GM19023 (cell line): ENCODE measurements at regions not wholly inside any gene's neighbourhood (a gene's known extent, or its start where the extent isn't known, plus 50 kb on each side); places are given as distances from the start of the nearest gene placed in this dataset.

Source experiments
- ATAC-seq: cut with Tn5 transposase; IDR thresholded peaks from one replicate; pipeline ENCODE4 v1.9.1; 2021; ENCODE audit warnings: mild to moderate bottlenecking, moderate library complexity; ENCODE audit not compliant: unreplicated experiment

DNA sequence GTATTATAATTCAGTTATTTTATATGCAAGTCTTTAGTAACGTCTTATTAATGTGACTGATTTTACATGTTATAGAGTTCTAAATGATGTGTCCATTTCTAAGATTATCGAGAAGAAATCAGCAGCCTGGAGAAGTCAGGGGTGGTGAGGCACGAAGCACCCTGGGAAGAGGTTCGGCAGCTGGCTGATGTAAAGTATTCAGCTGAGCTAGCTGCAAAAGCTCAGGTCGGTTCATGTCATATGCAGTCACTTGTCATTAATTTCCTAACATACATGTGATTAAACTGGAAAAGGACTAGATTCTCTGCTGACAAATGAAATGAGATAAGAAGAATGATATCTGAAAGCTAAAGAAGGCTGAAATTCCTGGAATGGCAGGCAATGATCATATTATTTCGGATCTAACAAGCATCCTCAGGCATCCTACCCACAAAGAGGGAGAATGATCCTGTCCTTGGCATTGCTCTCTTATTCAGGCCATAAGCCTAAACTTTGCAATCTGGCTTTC, 383.0 kb upstream of the SLITRK1 start:
- no peak for ATAC-seq

DNA sequence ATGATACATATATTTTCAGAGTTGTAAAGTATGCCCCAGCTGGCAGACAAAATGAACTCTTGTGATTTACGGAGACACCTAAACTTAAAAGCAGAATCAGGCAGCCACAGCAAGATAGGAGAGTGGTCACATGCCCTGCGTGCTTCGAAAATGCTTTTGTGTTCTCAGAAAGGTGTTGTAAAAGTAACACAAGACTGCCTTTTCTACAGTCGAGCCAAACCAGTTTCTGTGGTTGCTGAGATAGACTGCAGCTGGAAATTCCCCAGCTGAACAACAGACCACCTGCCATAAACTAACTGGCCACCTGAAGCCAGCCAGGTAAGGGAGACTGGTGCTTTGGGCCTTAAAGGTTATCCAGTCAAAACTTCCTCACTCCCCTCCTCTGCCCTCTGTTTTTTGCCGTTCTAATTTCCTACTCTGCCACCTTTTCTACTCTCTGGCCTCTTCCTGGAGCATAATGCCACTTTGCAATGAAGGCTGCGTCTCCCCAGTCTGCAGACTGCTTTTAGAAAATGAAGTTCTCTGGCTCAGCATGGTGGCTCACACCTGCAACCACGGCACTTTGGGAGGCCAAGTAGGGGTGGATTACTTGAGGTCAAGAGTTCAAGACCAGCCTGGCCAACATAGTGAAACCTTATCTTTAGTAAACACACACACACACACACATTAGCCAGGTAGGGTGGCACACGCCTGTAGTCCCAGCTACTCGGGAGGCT, 381.2 kb upstream of the SLITRK1 start:
- no peak for ATAC-seq

DNA sequence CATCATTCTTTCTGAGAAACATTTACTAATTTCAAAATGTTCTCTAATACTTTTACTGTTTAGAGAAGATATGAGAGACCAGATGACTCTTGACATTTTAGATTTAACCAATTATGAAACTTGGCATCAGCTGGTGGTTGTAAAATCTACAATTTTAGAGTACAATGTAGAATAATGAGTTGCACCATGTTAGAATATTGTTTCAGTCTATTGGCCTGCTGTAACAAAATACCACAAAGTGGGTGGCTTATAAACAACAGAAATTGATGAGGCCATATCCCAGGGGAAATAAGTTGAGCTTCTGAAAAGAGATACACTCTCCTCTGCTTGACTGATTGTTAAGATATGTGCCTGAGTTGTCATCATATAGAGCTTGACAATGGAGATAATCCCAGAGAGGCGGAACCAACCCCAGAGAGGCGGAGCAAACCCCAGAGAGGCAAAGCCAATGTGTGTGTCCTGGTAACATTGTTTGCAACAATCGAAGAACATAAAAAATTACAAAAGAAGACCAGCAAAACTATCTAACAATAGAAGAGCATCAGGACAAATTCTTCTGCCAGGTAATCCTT, 373.0 kb upstream of the SLITRK1 start:
- no peak for ATAC-seq

DNA sequence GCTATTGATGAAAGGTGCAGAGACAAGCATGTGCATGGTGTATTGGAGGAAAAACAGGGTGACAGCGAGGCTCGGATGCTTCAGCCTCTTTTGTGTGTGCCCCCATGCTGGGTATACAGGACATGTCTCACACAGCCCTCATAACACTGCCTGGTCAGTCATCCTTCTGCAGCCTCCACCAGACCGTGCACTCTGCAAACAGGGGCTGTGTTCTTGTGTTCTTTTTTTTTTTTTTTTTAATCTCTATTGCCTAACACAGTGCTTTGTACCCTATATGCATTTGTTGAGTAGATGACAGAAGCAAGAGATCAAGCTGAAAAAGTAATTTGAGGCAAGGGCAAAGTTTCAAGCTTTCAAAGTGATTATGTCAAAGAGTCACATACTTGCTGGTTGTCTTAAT, 367.2 kb upstream of the SLITRK1 start:
- no peak for ATAC-seq

DNA sequence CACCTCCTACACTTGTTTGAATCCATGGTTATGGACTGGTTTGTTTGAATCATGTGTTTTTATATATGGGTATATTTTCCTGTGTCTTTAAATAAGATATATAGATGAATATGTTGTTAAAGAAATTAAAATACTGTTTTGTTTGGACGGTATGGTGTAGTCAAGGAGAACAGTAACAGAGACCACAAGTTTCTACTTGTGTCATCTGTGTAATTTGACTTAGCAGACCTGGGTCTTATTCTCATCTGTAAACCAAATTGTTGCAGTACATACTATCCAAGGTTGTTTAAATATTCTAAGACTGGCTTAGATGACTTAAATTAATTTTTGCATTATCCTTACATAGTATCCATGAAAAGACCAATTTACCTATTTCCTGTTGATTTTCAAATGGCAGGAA, 361.1 kb upstream of the SLITRK1 start:
- no peak for ATAC-seq

DNA sequence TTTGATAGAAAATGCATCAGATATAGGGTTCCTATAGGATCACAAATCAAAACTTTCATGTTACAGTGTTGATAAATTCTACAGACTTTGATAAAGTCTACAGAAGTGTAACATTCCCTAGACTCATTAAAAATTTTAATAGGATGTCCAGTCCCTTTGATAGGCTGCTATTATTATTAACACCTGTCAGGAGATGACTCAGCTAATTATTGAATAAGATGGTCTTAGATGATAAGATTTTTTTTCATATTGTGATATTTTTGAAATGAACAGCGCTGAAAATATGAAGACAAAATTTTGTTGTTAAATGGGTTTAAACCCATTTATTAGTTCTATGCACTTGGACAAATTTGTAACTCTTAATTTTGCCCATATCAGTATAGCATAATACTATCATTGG, 356.8 kb upstream of the SLITRK1 start:
- ATAC-seq = no peak

DNA sequence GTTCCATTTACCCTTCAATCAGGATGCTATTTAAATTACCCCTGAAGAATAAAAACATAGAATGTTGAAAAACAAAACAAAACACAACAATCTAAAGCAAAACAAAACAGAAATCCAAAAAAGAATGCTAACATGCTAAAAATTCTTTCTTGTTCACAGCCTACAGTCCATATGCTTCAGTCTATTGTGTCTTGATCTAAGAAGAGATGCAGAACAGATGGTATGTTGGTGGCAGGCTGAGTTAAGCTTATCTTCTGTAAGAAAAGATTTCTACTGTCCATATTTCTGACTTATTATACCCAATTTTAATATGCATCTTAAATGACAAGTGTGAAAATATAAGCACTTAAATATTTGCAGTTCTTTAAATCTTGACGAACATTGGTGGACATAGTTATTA, 356.1 kb upstream of the SLITRK1 start:
- ATAC-seq = no peak

DNA sequence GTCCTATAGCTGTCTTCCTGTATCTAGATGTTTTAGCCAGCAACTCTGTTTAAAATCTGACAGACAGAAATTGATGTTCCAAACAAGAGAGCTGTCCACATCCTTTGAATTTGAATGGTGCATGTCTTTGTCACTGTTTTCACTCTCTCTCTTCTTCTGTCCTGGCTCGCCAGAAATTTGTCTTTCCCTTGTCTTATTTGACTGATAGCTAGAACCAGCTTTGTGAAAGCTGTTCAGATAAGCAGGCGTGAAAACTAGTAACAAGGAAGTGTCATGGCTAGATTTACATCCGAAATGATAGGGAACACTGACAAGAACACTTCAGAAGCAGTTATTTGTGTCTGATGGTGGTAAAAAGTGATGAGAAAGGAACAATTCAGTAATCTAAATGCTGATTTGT, 354.9 kb upstream of the SLITRK1 start:
- ATAC-seq = no peak

DNA sequence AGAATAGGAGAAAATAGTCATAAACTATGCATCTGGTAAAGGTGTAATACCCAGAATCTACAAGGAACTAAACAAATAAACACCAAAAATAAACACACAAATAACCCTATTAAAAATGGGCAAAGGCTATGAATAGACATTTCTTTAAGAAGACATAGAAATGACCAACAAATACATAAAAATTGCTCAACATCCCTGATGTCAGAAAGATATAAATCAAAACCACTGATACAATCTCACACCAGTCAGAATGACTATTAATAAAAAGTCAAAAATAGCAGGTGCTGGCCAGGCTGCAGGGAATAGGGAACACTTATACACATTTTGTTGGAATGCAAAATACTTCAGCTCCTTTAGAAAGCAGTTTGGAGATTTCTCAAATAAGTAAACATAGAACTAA, 352.1 kb upstream of the SLITRK1 start:
- ATAC-seq = no peak

DNA sequence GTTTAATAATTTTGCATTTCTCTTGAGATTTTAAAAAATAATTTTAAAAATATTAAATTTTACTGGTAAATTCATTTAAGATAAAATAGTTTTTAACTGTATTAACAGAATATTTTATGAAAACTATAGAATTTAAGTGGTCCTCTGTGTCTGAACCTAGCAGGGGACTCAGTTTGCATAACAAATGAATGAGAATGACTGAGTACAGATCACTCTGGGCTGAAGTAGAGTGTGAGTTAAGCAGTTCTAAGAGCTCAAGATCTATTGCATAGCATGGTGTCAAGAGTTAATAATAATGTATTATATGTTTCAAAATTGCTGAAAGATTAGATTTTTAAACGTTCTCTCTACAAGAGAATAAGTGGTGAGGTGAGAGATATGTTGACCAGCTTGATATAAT, 348.3 kb upstream of the SLITRK1 start:
- no peak for ATAC-seq

DNA sequence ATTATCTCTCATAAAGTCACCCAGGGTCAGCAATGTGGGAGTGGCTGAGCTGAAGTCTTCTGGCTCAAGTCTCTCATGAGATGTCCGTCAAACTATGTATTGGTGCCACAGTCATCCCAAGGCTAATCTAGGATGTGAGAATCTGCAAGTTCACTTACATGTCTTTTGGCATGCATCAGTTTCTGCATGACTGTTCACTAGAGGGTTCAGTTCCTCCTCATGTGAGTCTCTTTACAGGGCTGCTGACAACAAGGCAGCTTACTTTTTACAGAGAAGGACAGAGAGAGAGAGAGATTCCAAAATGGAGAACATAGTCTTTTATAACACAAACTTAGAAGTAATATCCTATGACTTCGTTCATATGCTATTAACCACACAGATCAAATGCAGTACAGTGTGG, 328.8 kb upstream of the SLITRK1 start:
- no peak for ATAC-seq

DNA sequence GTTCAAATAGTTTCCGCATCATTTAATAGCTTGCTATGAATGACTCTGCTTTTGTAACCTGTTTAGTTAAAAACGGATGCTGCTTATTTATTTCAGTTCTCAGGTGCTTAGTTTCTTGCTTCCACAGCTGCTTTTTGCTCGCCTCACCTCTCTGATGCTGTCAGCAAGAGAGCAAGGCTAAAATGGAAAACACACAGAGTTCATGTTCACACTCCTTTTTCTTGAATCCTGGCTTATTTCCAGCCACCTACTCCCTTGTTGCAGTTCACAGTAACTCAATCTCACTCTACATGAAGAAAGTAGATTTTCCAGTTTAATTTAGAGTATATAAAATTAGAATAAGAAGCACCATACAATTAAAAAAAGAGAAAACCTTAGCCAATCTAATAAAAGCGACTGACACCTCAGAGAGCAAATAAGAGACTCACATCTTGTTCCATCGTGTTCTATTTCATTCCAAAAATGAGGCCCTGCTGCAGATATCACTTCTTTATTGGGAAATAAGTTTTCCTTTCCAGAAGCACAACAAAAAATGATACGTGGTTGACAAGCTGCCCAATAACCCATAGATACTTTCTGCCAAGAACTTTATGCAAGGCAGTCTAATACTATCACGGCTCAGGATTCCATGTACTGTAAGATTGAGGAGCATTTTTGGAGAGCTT, 326.1 kb upstream of the SLITRK1 start:
- no peak for ATAC-seq

DNA sequence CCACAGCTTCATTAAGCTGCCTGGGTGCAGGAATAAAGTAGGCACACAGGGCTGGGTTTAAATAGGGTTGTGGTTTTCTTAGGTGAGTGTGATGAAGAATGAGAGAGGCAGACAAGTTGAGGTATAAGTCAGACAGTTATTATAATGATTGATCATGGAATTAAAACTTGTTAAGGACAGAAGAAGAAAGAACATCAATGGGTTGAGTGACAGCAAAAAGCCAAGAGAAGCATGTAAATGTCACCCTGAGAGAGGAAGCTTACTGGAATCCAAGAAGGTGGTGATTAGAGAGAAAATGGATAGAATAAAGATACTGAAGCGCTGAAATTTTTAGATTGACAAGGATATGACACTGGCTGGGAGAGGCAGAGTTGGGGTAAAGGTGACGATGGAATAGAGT, 325.2 kb upstream of the SLITRK1 start:
- no peak for ATAC-seq

DNA sequence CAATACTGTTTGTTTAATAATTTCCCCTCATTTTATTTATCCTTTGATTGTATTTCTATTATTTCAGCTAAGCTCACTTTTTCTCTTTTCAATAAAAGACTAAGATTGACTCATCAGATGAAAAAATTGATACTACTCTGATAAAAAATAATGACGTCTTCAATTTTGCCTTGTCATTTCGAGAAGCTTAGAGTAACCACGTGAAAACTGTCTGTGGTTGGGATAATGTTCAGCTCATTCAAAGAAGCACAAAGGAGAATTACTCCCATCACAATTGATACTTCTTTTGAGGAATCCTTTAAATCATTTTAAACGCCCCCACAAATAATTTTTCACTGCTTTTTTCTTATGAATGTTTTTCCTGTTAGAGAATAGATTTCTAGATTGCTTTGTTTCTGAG, 318.7 kb upstream of the SLITRK1 start:
- ATAC-seq = no peak

DNA sequence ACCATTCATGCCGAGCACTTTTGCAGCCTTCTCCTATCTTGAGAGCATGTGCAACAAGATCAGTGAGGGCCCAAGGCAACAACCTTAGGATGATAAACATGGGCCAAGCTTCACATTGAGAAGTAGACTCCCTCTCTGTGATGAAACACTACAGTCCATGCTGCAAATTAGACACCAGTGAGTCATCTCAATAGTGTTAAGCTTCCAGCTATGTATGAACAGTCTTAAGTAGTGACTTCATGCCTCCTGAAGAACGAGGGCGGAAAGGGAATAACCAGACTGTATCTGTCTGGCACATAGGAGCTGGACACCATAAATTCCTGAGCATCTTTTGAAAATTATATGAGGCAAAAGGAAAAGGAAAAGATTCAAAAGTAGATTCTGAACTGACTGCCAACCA, 309.9 kb upstream of the SLITRK1 start:
- no peak for ATAC-seq

DNA sequence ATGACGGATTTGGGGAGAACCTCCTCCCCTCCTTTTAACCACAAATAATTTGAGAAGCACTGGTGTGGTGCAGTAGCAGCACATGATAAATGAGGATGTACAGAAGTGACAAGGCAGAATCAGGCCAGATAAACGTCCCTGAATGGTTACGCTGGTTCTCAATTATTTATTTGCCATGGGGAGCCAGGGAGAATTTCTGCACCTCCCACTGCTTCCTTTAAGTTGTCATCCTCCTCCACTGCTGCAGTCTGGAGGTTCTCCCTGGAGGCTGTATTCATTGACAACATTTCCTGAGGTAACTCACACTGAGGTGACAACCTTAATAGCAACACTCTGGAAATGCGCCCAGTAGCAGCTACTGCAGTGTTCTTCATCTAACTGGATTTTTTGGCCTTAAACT, 308.9 kb upstream of the SLITRK1 start:
- no peak for ATAC-seq

DNA sequence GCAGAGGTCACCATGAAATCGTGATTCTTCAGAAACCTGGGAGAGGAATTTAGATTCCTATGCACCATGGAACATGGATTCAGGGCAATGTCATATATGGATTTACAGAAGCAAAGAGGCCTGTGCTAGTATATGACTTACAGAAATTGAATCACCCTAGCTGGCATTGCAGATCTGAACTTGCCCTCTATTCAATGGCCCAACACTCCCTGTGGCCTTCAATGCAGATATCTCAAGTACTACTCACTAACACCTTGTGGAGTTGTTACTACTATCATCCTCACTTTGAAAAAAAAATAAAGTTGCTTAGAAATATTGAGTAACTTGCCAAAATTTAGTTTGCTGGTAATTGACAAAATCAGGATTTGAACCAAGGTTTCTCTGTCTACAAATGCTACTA, 305.4 kb upstream of the SLITRK1 start:
- ATAC-seq = no peak

DNA sequence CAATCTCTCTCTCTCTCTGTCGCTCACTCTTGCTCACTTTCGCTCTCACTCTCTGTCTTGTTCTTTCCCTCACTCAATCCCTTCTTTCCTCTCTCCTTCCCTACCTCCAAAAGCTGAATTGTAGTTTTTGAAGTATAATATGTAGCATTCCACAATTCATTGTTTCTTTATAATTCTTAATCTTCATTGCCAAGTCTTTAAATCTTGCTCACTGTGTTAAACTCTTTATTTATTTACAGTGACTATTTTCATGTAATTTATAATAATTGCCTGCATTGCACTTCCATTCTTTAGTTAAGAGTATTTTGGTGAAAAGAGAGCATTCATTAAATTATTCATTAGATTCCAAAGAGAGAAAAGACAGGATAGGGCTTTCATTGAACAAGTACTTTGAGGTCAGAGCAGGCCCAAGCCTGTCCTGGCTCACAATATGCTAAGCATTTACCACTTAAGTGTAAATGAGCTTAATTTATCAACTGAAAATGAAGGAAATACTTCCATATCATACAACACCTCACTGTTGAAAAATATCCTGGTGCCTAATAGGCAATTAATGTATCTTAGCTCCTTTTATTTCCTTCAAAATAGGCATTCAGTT, 257.4 kb upstream of the SLITRK1 start:
- no peak for ATAC-seq

DNA sequence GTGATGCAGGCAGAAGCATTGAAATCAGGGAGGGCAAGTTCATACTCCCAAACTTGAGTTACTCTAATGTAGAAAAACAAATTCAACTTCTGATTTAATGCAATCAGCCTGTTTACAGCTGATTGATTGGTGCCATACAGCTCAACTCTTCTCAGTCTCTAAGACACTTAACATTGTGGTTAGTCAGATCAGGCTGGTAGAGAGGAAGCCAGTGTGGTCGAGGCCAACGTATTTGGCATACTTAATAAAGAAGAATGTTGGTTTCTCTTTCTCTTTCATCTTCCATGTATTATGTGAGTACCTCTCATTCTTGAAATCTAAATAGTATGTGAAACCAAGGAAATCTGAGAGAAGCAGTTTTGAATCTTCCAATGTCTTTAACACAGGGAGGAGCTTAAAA, 255.0 kb upstream of the SLITRK1 start:
- ATAC-seq = peak; percentile 98

DNA sequence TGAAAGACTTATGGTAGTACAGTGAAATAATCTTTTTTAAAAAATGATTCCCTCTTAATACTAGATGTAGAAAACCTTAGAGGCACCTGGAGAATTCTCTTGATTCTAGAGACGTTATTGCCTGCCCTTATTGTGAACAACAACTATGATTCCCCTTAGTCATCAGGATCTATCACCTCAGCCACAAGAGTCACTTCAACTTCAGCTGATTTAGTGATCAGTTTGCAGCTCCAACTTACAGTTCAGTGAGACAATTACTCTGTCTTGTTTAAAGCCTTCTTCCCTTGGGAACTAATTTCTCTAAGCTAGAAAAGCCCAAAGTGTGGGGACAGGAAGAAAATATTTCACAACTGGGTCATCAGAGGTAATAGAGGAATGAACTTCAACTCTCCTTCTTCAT, 254.3 kb upstream of the SLITRK1 start:
- ATAC-seq = no peak

DNA sequence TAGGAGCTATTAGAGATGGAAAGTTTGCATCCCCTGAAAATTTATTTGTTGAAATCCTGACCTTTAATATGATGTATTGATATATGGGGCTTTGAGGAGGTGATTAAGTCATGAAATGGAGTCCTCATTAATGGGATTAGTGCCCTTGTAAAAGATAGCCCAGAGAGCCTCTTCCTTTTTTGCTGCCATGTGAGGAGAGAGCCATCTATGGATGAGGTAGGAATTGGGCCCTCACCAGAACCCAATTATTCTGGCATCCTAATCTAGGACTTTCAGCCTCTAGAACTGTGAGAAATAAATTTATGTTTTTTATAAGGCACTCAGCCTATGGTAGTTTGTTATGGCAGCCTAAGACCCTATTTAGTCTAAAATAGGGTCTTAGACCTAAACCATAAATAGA, 250.2 kb upstream of the SLITRK1 start:
- no peak for ATAC-seq

DNA sequence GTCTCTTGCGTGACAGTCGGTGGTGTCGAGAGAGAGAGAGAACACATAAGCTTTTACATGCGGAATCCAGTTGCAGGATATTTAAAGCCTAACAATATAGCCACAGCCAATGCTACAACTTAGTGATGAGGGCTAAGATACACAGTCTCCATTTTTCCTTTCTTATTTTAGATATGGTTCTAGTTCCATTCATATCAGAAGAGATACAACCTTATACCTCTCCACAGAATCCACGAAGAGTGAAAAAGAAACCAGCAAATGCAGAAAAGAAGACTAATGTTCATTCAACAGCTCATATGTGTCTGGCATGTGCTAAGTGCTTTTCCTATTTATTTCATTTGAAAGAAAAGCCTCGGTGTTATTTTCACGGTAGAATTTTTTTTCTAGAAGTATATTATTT, 249.0 kb upstream of the SLITRK1 start:
- ATAC-seq = no peak
